ENCODE measurements at regions not wholly inside any gene's neighbourhood (a gene's known extent, or its start where the extent isn't known, plus 50 kb on each side); places are given as distances from the start of the nearest gene placed in this dataset.

GRCh38 chr7:45347804-45348203, 190.2 kb downstream of the RAMP3 start:
- no peak for TF ChIP-seq CTCF (conservative IDR thresholded peaks at IDR 0.05; ENCODE audit: low read depth, low read length)
- no peak overlapping the region for H3K4me3 ChIP-seq (ENCODE audit: low read depth, low read length)
- DNase-seq (ENCODE audit: low read depth) = no peak

GRCh38 chr7:45349090-45349489, 191.5 kb downstream of the RAMP3 start:
- H3K4me3 ChIP-seq (ENCODE audit: low read depth, low read length) = no peak overlapping the region
- no peak for TF ChIP-seq CTCF (conservative IDR thresholded peaks at IDR 0.05; ENCODE audit: low read depth, low read length)
- DNase-seq (ENCODE audit: low read depth) = no peak

GRCh38 chr7:45350896-45351295, 193.3 kb downstream of the RAMP3 start:
- DNase-seq (ENCODE audit: low read depth) = no peak
- no peak overlapping the region for H3K4me3 ChIP-seq (ENCODE audit: low read depth, low read length)
- TF ChIP-seq CTCF (conservative IDR thresholded peaks at IDR 0.05; ENCODE audit: low read depth, low read length) = no peak

- TF ChIP-seq CTCF (conservative IDR thresholded peaks at IDR 0.05; ENCODE audit: low read depth, low read length) = no peak
- no peak for DNase-seq (ENCODE audit: low read depth)
- H3K4me3 ChIP-seq (ENCODE audit: low read depth, low read length) = no peak overlapping the region
Measured at GRCh38 chr7:45358287-45358686, 200.7 kb downstream of the RAMP3 start.

- no peak for DNase-seq (ENCODE audit: low read depth)
- no peak overlapping the region for H3K4me3 ChIP-seq (ENCODE audit: low read depth, low read length)
- TF ChIP-seq CTCF (conservative IDR thresholded peaks at IDR 0.05; ENCODE audit: low read depth, low read length) = no peak
Measured at GRCh38 chr7:45359250-45359649, 201.7 kb downstream of the RAMP3 start.

- no peak for DNase-seq (ENCODE audit: low read depth)
- no peak for TF ChIP-seq CTCF (conservative IDR thresholded peaks at IDR 0.05; ENCODE audit: low read depth, low read length)
- no peak overlapping the region for H3K4me3 ChIP-seq (ENCODE audit: low read depth, low read length)
Measured at GRCh38 chr7:45359776-45360175, 202.2 kb downstream of the RAMP3 start.

- no peak for TF ChIP-seq CTCF (conservative IDR thresholded peaks at IDR 0.05; ENCODE audit: low read depth, low read length)
- DNase-seq (ENCODE audit: low read depth) = no peak
- no peak overlapping the region for H3K4me3 ChIP-seq (ENCODE audit: low read depth, low read length)
Measured at GRCh38 chr7:45363669-45364068, 206.1 kb downstream of the RAMP3 start.
